ENCODE measurements at regions not wholly inside any gene's neighbourhood (a gene's known extent, or its start where the extent isn't known, plus 50 kb on each side); places are given as distances from the start of the nearest gene placed in this dataset.

- DNase-seq (ENCODE audit: low spot score): peak; percentile 16
Measured at GRCh38 chr12:125225641-125226040, 160.4 kb downstream of the AACS start.

GRCh38 chr12:125228519-125229260 lies 163.5 kb downstream of the AACS start:
- no peak for DNase-seq (ENCODE audit: low spot score)

- DNase-seq (ENCODE audit: low spot score): no peak
Measured at GRCh38 chr12:125229878-125230530, 164.8 kb downstream of the AACS start.

- no peak for DNase-seq (ENCODE audit: low spot score)
Measured at GRCh38 chr12:125233319-125233718, 168.1 kb downstream of the AACS start.

- no peak for DNase-seq (ENCODE audit: low spot score)
Measured at GRCh38 chr12:125239563-125239962, 174.3 kb downstream of the AACS start.

- DNase-seq (ENCODE audit: low spot score): no peak
Measured at GRCh38 chr12:125240717-125241116, 175.5 kb downstream of the AACS start.

GRCh38 chr12:125243811-125244210 lies 178.6 kb downstream of the AACS start:
- no peak for DNase-seq (ENCODE audit: low spot score)

GRCh38 chr12:125244338-125244737 lies 179.1 kb downstream of the AACS start:
- DNase-seq (ENCODE audit: low spot score): no peak

- DNase-seq (ENCODE audit: low spot score): no peak
Measured at GRCh38 chr12:125245581-125246557, 180.6 kb downstream of the AACS start.

GRCh38 chr12:125247477-125247876 lies 182.2 kb downstream of the AACS start:
- no peak for DNase-seq (ENCODE audit: low spot score)

- DNase-seq (ENCODE audit: low spot score): no peak
Measured at GRCh38 chr12:125249066-125249824, 184.0 kb downstream of the AACS start.

GRCh38 chr12:125249932-125250331 lies 184.7 kb downstream of the AACS start:
- DNase-seq (ENCODE audit: low spot score): no peak

GRCh38 chr12:125254236-125254635 lies 189.0 kb downstream of the AACS start:
- no peak for DNase-seq (ENCODE audit: low spot score)

GRCh38 chr12:125254856-125255255 lies 189.6 kb downstream of the AACS start:
- DNase-seq (ENCODE audit: low spot score): no peak

- DNase-seq (ENCODE audit: low spot score): no peak
Measured at GRCh38 chr12:125255935-125256633, 190.8 kb downstream of the AACS start.

- DNase-seq (ENCODE audit: low spot score): no peak
Measured at GRCh38 chr12:125256634-125256936, 191.3 kb downstream of the AACS start.

GRCh38 chr12:125259178-125259867 lies 194.1 kb downstream of the AACS start:
- no peak for DNase-seq (ENCODE audit: low spot score)

- DNase-seq (ENCODE audit: low spot score): no peak
Measured at GRCh38 chr12:125262851-125263250, 197.6 kb downstream of the AACS start.

- DNase-seq (ENCODE audit: low spot score): no peak
Measured at GRCh38 chr12:125263385-125263784, 198.2 kb downstream of the AACS start.

- no peak for DNase-seq (ENCODE audit: low spot score)
Measured at GRCh38 chr12:125267114-125267513, 201.9 kb downstream of the AACS start.

Data from HT-29 (cell line).